Fibroblast of peridontal ligament (primary cell): ENCODE measurements at regions not wholly inside any gene's neighbourhood (a gene's known extent, or its start where the extent isn't known, plus 50 kb on each side); places are given as distances from the start of the nearest gene placed in this dataset.

Experiments used
- DNase-seq: peaks from one replicate; pipeline ENCODE4 v3.0.0-alpha.2; 2010; ENCODE audit errors: extremely low read depth

DNA sequence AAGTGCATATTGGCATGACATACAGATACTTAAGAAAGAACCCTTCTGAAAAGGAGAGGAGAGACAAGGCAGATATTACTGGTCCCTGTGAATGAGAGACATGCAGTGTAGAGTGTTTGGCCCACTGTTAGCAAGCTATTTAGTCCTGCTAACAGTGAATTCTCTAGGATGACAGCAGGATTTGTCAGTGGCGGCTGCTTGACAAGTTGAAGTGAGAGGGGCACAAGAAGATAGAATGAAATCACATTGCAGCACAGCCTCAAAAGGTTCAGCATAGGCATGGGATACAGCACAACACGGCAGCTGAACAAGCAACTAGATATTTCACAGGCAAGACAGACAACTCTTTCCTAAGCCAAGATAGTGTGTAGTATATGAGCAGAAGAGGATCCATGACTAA is 407.9 kb downstream of the PLA2G4A start:
- no peak for DNase-seq

DNA sequence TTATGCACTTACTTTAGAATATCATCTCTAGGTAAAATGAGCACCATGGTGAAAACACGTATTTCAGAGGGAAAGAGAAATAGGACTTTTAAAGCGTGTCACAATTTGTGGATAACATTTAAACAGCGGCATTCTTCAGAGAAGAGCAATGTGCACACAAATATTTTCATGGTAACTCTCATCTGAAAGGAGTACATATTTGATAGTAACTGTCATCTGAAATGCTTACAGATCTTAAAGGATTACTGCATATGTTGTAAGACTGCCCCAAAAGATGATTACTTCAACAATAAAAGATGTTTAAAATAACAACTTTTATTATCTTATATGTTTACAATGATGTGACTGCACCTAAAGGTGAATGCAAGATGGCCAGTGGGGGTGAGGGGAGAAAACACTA is 408.8 kb downstream of the PLA2G4A start:
- peak; percentile 13 for DNase-seq

DNA sequence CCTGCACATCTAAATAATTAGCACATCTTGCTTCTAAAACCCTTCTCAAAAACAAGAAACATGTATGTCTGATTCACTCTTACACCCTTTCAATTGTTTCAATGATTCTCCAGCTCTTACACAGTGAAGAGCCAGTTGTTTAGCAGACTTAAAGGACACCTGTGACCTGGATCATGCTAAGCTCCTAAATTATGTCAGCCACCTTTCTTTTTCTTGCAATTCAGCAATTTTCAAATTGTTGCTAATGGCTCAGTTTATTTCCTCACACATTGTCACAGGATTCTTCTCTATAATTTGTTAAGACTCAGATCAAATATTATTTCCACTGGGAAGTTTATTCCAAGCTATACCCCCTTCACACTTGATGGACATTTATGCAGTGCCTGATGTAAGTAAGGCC is 413.2 kb downstream of the PLA2G4A start:
- no peak for DNase-seq

DNA sequence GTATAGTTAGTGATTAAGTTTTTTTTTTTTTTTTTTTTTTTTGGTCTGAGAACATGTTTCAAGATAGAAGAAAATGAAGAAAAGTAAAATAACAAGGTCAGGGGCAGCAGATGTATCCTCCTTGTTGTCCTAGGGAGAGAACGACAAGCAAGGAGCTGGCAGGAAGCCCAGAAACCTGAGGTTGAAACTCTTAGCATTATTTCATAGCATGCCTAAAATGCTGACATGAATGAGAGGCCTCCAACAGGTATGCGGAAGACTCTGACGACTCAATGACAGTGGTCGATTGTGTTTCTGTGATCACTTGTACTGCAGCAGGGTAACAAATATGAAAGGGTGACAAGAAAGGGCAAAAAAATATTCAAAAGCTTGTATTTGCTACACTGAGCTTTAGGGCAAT is 415.9 kb downstream of the PLA2G4A start:
- DNase-seq = no peak

DNA sequence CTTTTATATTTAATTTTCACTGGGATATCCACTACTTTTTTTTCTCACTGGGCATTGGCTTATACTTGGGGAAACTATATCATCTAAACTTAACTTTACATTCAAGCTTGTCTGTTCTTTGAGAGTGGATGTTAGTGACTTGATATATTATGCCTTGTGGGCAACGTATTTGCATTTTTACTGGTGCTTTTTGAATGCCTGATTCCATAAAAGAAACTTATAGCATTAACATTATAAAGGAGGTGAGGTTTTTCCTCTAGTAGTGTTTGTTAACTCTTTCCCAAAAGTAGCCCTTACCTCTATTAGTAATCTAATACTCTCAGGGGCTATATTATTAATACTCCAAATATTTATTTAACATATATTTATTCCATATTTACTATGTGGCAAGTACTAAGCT is 416.5 kb downstream of the PLA2G4A start:
- no peak for DNase-seq

DNA sequence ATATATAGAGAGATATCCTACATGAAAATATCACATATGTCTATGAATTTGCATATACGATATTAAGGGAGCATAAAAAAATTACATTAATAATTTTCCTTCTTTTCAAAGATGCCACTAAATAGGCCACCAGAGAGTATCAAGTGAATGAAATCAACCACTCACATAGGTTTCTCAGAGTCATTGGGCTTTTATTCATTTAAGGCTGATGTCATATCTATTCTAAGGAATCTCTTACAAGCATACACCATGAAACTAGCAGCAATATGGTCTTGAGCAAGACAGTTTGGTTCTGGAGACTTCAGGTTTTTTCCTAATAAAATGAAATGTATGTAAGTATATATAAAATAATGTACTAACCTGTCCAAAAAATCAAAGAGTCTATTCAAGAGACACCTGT is 420.4 kb downstream of the PLA2G4A start:
- no peak for DNase-seq

DNA sequence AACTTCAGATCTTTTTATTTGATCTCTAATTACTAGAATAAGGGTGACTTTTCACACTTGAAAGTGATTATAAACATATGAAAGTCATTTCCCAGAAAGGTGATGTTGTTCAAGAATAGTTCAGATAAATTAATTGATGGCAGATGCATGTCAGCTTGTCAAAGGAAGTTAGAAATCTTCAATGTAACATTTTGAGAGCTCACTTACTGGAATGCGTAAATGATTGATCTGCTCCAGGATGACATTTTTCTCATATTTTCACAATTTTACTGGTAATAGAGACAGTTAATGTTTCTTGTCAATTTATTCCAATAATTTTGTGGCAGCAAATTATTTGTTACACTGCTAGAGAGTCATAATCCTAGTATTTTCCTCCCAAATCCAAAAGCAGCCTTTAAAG is 424.2 kb downstream of the PLA2G4A start:
- no peak for DNase-seq

DNA sequence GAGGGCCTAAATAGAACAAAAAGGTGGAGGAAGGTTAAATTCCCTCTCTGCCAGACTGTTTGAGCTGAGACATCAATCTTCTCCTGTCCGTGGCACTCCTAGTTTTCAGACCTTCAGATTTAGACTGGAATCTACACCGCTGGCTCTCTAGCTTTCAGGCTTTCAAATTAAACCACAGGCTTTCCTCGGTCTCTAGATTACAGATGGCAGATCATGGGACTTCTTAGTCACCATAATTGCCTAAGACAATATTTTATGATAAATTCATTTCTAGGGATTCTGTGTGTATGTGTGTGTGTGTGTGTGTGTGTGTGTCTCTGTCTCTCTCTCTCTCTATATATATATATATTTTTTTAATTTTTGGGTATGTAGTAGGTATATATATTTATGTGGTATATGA is 428.7 kb downstream of the PLA2G4A start:
- no peak for DNase-seq

DNA sequence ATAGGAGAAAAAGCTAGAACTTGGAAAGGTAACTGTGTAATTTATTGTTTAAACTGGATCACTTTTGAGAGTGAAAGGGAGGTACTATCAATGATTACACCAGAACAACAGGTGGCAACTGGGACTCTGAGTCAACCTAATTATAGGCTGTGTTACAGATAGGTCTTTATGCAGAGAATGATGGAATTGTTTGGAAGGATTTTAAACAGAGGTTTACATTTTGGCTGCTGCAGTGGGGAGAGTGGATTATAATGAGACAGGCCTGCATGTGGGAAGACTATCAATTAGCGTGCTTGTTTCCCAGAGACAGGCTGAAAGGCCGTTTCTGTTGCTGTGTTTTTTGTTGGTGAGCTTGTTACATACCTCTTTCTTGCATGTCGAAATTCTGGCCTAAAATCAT is 432.9 kb downstream of the PLA2G4A start:
- peak; percentile 48 for DNase-seq

DNA sequence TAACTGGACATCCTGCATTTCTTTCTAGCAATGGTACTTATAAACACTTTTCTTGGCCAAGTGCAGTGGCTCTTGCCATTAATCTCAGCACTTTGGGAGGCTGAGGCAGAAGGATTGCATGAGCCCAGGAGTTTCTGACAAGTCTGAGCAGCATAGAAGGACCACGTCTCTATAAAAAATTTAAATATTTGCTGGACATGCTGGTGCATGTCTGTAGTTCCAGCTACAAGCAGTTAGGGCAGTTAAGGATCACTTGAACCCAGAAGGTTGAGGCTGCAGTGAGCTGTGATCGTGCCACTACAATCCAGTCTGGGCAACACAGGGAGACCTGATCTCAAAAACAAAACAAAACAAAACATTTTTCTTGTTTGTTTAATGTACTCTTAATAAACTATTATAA is 434.0 kb downstream of the PLA2G4A start:
- DNase-seq = no peak

DNA sequence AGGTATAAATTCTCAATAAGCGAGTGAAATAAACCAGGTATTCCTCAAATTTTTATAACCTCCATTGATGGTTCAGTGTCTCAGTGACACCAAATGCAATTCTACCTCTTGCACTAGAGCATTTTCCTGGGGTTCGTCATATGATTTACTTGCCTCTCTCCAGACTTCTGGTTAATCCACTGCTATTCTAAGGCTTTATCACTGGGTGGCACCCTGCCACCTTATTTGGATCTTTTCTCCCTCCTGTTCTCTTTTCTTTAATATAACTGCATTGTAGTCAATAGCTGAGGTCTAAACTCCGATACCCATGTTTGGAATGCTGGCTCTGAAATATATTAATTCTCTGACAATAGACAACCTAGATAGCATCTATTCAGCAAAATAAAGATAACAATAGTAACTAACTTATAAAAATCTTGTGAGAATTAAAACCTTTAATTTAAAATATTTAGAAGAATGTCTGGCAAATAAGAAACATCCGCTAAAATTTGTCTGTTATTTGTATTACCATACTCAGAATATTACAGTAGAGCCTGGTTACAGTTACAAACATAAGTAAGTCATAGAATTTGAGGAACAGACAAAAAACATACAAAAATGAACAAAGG is 436.4 kb downstream of the PLA2G4A start:
- peak; percentile 83 for DNase-seq

DNA sequence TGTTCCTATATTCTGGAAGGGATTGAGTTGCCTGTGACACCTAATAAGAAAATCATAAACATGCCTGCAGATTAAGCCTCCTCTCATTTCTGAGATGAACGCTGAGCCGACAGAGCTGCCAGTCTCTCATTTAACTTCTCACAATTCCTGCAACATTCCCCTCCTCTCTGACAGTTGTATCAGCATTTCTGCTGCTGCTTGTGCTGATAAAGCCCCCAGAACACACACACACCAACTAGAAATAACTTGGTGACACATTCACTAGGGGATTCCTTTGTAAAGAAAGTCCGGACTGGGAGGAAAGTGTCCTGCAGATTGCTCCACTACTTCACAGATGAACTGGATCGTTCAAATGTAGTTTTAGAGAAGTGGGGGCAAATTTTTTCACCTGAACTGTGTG is 437.3 kb downstream of the PLA2G4A start:
- DNase-seq = no peak

DNA sequence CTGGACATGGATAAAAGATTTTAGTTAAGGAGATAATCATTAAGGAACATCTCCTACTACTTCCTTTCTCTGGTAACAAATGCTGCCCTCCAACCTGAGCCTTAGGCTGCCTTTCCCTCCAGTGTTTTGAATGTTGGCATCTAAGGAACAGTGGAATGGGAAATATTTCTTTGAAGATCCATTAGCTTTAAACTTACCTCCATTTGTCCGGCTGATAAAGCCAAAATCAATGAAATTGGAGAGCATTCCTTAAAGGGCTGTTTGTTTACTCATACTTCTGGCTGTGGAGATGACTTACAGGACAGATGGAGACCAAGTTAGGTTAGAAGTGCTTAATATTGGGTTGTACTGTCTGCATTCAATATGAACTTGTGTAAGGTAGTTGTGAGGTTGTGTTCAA is 439.1 kb downstream of the PLA2G4A start:
- DNase-seq = no peak

DNA sequence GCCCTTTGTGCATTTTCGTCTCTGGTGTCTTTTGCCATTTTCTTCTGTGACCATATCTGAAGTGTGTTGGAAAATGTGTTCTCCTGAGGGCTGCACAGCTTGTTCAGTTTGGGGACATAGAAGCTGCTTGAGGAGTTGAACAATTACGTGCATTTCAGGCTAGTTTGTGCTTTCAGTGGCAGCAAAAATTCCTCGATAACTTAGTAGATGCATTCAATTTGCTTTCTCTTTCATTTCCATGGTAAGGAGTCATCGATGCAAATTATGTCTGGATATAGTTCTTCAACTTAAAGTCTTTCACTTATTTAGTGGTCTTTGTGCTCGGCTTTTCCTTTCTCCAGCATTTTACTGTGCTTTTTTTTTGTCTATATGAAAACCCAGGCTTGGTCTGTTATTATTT is 441.5 kb downstream of the PLA2G4A start:
- peak; percentile 67 for DNase-seq

DNA sequence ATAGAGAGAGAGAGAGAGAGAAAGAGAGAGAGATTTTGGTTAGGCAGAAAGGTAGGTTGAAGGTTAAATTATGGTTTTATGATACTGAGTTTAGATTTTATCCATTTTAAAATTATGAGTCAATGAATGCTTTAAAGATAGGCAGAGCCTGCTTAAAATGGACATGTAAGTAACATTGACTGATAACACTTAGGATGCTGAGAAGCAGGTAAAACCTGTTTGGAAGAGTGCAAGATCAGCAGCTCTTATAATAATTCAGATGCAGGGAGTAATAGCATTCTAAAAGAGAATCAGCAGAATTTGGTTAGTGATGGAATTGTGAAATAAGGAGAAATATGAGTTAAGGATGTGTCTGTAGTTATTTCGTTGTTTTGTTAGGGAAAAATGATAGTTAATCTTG is 446.6 kb downstream of the PLA2G4A start:
- no peak for DNase-seq

DNA sequence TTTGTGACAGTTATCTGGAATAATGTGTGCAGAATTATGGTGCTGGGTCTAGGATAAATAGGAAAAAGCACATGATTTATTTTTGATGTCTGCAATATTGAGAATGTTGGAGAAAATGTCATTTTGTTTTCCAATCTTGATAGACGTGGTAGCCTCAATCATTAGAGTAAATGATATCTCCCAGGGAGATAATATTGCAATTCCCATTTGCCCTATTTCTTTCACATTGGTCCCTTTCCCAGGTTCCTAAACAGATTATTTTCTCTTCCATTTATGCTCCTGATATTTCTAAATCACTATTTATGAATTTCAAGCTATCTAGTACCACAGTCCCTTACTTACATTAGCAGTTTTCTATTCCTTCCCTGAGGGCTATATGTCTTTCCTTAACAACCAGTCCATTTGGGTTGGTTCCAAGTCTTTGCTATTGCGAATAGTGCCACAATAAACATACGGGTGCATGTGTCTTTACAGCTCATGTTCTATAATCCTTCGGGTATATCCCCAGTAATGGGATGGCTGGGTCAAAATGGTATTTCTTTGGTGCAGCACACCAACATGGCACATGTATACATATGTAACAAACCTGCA is 447.3 kb downstream of the PLA2G4A start:
- no peak for DNase-seq

DNA sequence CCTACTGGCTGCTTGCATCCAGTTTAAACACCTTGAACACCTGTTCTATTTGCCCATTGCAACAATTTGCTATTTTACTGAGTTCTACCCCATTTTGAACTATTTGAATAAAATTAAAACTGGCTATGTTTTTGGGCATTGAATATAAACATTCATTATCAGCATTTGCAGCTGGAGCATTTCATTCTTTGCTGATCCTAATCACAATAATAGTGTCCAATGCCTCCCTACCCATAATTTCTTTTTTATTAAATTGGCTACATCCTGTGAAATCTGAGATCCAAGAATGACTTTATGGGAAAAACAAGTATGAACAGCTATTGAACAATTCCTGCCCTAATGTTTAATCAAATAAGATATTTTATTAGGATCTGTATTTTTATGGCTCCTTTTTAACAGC is 447.9 kb downstream of the PLA2G4A start:
- no peak for DNase-seq

DNA sequence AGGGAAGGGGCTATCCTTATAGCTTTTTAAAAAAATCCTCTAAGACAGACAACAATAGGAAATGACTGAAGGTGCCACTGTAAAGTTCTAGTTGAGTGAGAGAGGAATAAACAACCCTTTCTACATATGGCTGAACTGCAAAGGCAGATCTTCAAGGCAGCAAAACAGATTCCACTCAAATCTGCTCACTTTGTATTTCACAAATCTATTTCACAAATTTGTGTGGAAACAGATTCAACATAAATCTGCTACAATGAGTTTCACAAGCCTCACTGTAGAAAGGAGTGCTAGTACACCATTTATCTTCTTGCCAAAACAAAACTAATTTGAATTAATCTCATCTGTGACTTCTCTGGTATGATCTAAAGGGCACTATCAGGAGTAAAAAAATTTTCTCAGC is 451.3 kb downstream of the PLA2G4A start:
- peak; percentile 29 for DNase-seq

DNA sequence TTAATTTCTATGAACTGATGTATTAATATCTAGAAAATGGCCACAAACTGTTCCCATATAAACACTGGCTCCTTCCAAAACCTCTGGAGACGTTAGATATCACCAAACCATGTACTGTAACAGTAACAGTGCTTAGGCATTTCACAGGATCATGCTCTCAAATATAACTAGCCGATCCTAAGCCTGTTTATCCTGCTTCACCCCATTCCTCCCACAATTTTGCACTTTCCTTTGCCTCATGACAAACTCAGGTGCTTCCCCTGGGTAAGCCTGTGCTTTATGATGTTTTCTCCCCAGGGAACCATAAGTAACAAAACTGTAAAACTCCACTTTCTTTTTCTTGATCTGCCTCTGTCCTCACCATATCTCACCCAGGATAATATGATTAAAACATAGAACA is 452.3 kb downstream of the PLA2G4A start:
- DNase-seq = no peak

DNA sequence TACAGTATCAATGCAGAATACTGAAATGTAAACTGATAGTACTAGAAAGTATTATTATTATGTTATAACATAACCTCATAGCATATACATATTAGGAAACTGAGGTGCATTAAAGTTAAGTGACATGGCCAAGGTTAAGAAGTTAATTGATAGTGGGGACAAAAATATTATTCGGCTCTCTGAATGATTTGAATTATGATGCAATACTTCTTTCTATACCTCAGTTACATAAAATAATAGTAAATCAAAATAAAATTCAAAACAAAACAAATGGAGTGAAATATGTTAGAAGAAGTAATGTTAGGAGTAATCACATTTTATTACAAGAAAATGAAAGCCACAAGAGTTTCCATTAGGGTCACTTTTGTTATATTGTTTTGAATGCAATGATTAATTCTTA is 455.2 kb downstream of the PLA2G4A start:
- DNase-seq = no peak

DNA sequence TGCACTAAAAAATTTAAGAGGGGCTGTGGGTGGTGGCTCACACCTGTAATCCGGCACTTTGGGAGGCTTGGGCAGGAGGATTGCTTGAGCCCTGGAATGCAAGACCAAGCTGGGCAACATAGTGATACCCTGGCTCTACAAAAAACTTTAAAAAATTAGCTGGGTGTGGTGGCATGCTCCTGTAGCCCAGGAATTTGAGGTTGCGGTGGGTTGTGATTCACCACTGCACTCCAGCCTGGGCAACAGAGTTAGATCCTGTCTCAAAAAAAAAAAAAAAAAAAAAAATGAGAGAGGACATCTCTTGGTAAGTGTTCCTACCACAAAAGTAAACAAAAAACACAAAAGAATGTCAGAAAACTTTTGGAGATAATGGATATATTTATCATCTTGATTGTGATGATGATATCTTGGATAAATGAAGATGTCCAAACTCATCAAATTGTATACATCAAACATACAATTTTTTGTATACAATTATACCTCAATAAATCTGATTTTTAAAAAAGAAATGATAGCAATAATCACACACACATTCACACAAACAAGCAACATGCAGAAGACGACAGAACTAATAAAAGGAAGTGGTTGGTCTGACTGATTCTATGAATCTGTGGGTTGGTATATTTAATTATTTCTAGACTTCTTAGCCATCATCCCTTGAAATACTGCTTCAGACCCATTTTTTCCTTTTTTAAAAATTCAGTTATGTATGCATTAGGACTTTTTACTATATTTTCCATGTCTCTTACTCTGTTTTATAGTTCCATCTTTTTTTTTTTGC is 465.9 kb downstream of the PLA2G4A start:
- DNase-seq = no peak

DNA sequence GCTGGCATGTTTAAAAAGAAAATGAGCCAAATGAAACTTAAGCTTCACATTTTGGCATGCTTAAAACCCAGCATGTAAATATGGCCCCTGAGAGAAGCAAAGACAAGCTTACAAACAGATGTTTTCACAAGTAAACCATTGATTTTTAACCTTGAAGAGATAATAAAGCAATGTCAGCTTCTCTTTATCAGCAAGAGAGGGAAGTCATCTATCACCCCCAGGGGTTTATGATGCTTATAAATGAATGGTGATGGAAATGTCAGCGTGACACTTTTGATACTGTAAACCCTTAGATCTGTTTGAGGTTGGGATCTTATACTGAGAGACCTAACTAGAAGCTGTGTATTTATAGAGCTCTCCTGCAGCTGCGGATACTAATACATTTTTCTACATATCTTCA is 471.3 kb downstream of the PLA2G4A start:
- no peak for DNase-seq

DNA sequence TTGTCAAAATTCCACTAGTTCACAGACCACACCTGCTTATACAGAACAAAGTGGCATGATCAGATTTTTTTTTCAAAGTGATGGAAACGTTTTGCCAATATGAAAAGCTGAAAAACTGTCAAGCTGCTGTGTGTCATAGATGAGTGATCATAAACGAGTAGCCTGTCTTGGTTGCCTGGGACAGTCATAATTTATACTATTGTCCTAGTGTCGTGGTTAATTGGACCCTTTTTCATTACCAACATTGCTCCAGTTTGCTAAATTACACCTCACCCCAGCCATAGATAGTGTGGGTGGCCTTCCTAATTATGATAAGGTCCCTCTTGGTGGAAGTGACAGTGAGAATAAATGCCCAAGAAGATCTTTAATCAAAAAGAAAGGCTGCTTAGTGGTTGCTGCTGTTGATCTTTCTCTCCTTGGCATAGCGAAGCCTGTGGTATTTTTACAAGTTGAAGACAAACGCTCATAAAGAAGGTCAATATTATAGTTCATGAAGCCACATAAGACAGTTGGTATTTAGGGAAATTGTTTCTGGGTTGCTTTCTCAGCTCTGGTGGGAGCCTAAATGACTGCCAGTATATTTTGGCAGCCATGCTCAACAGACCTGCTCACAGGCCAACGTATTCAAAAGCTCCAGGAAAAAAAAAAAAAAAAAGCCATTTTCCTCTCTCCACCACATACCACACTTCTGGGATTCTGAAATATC is 478.1 kb downstream of the PLA2G4A start:
- peak; percentile 32 for DNase-seq
